ENCODE measurements at regions not wholly inside any gene's neighbourhood (a gene's known extent, or its start where the extent isn't known, plus 50 kb on each side); places are given as distances from the start of the nearest gene placed in this dataset.
A peak's percentile ranks its signal among the peaks of the same experiment; 100 is the strongest.

- Histone ChIP-seq H3K9me3 (no peaks in the 10 kb centered on the region), H3K4me3 (ENCODE audit: low read depth, low read length) (no peak overlapping the region), H3K4me1 (no peaks in the 10 kb centered on the region), H3K27me3 (replicated peaks; ENCODE audit: control insufficient read depth, insufficient read depth, low read length) (no peaks in the 10 kb centered on the region), H3K36me3 (ENCODE audit: control insufficient read depth, insufficient read depth, low read length) (no peaks in the 10 kb centered on the region)
- Mint-ChIP-seq H3K9me3 (ENCODE audit: unreplicated experiment) (no peaks in the 10 kb centered on the region), H3K4me1 (ENCODE audit: low read depth, unreplicated experiment) (no peaks in the 10 kb centered on the region), H3K36me3 (ENCODE audit: insufficient read depth, unreplicated experiment) (no peaks in the 10 kb centered on the region), H3K27me3 (ENCODE audit: insufficient read depth, unreplicated experiment) (peaks cover 17% of the 10 kb centered on the region), H3K4me3 (ENCODE audit: unreplicated experiment) (no peak overlapping the region), H3K27ac (ENCODE audit: unreplicated experiment) (no peak overlapping the region)
- BruUV-seq (replicated peaks) = no TSS peak
- ChIA-PET CTCF (no interaction called here), POLR2A (no interaction called here)
- no peak for TF ChIP-seq CTCF (IDR thresholded peaks at IDR 0.05; ENCODE audit: insufficient read depth in 1 of 2, low read depth in 1 of 2, low read length in 1 of 2, severe bottlenecking in 1 of 2, unreplicated experiment in 1 of 2)
- intact Hi-C loops (cut with micrococcal nuclease; ENCODE audit: unreplicated experiment) = no loop called here
- no peak for DNase-seq
These were observed 153.7 kb downstream of the IL20RB start for GRCh38 chr3:137111497-137111896.

GRCh38 chr3:137116619-137117018 is 158.8 kb downstream of the IL20RB start:
- Mint-ChIP-seq H3K9me3 (ENCODE audit: unreplicated experiment) (no peaks in the 10 kb centered on the region), H3K4me1 (ENCODE audit: low read depth, unreplicated experiment) (no peaks in the 10 kb centered on the region), H3K36me3 (ENCODE audit: insufficient read depth, unreplicated experiment) (no peaks in the 10 kb centered on the region), H3K4me3 (ENCODE audit: unreplicated experiment) (no peak overlapping the region), H3K27me3 (ENCODE audit: insufficient read depth, unreplicated experiment) (peaks cover 16% of the 10 kb centered on the region), H3K27ac (ENCODE audit: unreplicated experiment) (no peak overlapping the region)
- H3K4me1 ChIP-seq = no peaks in the 10 kb centered on the region
- intact Hi-C loops (cut with micrococcal nuclease; ENCODE audit: unreplicated experiment) = no loop called here
- no peak for DNase-seq
- POLR2A ChIA-PET = no interaction called here
- no peaks in the 10 kb centered on the region for H3K36me3 ChIP-seq (ENCODE audit: control insufficient read depth, insufficient read depth, low read length)
- H3K9me3 ChIP-seq = no peaks in the 10 kb centered on the region
- no peak overlapping the region for H3K4me3 ChIP-seq (ENCODE audit: low read depth, low read length)
- CTCF ChIA-PET = no interaction called here
- no peaks in the 10 kb centered on the region for H3K27me3 ChIP-seq (replicated peaks; ENCODE audit: control insufficient read depth, insufficient read depth, low read length)
- BruUV-seq (replicated peaks) = no TSS peak
- TF ChIP-seq CTCF (IDR thresholded peaks at IDR 0.05; ENCODE audit: insufficient read depth in 1 of 2, low read depth in 1 of 2, low read length in 1 of 2, severe bottlenecking in 1 of 2, unreplicated experiment in 1 of 2) = no peak

DNA sequence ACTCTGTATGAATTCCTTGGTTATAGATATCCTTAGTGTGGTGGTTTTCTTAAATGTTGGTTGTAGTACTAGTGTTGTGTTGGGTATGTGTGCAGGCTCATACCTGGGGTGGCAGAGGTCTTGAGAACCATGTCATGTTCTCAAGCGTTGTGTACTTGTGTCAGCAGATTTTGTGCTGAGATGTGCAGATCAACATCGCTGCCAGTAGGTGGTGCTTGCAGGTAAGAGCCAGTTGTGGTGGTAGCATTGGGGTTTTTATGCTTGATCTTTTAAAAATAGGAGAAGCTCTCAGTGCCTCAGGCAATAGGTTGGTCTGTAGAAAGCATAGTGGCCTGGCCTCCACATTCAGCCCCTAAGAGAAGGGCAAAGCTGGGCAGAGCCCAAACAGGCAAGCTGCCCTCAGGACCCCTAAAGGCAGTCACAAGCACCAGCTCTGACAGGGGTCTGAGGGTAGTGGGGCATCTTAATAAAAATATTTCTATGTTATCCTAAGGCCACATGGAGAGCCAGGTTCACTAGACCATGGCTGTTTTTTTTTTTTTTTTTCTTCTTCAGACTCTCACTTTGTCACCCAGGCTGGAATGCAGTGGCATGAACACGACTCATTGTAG is 164.0 kb downstream of the IL20RB start:
- peak; percentile 66 to 78 for TF ChIP-seq CTCF (IDR thresholded peaks at IDR 0.05; ENCODE audit: insufficient read depth in 1 of 2, low read depth in 1 of 2, low read length in 1 of 2, severe bottlenecking in 1 of 2, unreplicated experiment in 1 of 2)
- POLR2A ChIA-PET = interaction anchor here (0.5 kb wide), 1 partner anchor 87 kb away, joined by 3 read pairs; no protein-coding TSS in a partner anchor
- DNase-seq = peak; percentile 38 to 41

More for the DNA sequence above, 164.0 kb downstream of the IL20RB start:
- intact Hi-C loops (cut with micrococcal nuclease; ENCODE audit: unreplicated experiment) = no loop called here
- Mint-ChIP-seq H3K4me1 (ENCODE audit: low read depth, unreplicated experiment) (no peaks in the 10 kb centered on the region), H3K9me3 (ENCODE audit: unreplicated experiment) (no peaks in the 10 kb centered on the region), H3K27ac (ENCODE audit: unreplicated experiment) (no peak overlapping the region), H3K36me3 (ENCODE audit: insufficient read depth, unreplicated experiment) (no peaks in the 10 kb centered on the region), H3K4me3 (ENCODE audit: unreplicated experiment) (no peak overlapping the region), H3K27me3 (ENCODE audit: insufficient read depth, unreplicated experiment) (peaks cover 10% of the 10 kb centered on the region)
- BruUV-seq (replicated peaks) = no TSS peak
- Histone ChIP-seq H3K9me3 (no peaks in the 10 kb centered on the region), H3K27me3 (replicated peaks; ENCODE audit: control insufficient read depth, insufficient read depth, low read length) (no peaks in the 10 kb centered on the region), H3K4me1 (no peaks in the 10 kb centered on the region), H3K36me3 (ENCODE audit: control insufficient read depth, insufficient read depth, low read length) (no peaks in the 10 kb centered on the region), H3K4me3 (ENCODE audit: low read depth, low read length) (no peak overlapping the region)
- CTCF ChIA-PET = interaction anchor here (0.7 to 1.0 kb wide), 2 partner anchors 11 to 809 kb away, joined by 3 to 5 read pairs; no protein-coding TSS in a partner anchor

Measured in Caco-2 (cell line).